HPDE6-E6E7 (cell line): ENCODE measurements at regions not wholly inside any gene's neighbourhood (a gene's known extent, or its start where the extent isn't known, plus 50 kb on each side); places are given as distances from the start of the nearest gene placed in this dataset.

Source experiments
- DNase-seq: peaks from one replicate; pipeline ENCODE4 v3.0.0; 2011; ENCODE audit warnings: missing footprints; ENCODE audit errors: extremely low spot score

DNA sequence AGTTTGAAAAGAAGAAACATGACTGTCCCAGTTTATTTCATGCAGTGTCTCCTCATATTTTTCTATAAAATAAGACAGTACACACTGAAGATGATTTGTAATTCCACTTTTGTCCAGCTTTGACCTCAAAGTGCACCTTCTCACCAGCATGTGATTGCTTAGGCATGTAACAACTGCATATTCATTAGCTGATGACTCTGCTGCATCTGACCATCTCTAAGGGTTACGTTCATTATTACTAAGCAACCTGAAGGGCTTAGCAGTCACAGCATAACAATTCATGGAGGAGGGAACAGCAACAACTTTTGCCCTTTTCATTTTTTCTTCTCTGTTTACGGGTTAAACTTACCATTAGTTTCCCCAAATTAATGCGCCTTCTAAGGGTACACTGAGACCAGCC is 330.6 kb upstream of the PIK3C3 start:
- DNase-seq, result no peak

- DNase-seq, result no peak
These were observed 333.9 kb upstream of the PIK3C3 start for GRCh38 chr18:41621177-41621576.

DNA sequence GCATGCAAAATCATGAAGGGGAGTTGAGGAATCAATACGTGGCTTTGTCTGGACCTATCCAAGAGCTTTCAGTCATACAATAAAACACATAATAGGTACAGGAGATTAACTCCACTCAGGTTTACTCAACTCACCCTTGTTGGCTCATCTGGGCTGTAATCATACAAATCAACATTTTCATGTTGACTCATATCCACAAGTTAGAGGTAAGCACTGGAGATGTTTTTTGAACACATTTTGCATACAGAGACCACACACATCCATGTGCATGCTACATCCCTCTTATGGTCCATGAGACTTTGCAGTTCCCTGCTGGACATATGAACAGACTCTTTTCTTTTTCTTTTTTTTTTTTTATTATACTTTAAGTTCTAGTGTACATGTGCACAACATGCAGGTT is 336.9 kb upstream of the PIK3C3 start:
- DNase-seq, result no peak

- DNase-seq, result no peak
These were observed 337.4 kb upstream of the PIK3C3 start for GRCh38 chr18:41617647-41618046.

DNA sequence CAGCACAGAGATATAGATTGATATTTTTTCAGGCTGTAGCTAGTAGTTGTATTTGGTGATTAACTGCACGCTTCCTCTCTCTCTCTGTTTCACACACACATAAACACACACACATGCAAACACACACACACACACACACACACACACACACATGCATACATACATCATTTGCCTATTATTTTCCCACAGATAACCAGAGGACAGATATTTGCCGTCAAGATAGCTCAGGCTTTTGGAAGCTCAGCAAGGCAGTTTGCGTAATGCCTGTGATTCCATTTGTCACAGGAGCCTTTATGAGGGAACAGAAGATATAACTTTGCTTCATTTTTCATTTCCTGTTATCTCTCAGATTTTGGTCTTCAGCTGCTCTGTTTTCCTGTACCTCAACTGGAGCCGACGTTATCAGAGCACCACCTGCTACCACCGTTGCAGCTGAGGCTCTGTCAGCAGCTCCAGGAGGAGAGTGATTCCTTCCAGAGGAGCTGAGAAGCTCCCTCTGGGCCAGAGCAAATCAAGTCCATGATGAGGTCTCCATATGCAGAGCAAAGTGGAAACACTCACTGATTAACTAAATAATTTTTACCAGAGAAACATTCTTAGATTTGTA is 341.9 kb upstream of the PIK3C3 start:
- DNase-seq, result no peak

DNA sequence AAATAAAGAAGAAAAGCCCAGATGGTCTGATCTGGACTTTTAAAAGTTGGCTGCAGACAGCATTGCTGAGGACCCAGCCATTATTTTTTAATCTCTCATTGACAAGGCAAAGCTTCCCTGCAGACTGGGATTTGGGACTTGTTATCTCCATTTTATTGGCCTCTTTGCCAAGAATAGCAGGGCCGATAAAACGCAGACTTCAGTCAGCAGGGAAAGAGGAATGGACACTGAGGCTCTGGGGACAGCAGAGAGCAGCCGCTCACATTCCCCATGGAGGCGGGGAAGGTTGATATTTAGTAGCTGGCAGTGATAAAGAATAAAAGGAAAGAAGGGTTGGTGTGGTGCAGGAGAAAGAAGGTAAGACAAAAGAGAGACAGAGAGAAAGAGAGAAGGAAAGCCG is 350.1 kb upstream of the PIK3C3 start:
- DNase-seq, result no peak

GRCh38 chr18:41602034-41602433 is 353.0 kb upstream of the PIK3C3 start:
- DNase-seq, result no peak

- no peak for DNase-seq
These were observed 354.2 kb upstream of the PIK3C3 start for GRCh38 chr18:41600693-41601391.

DNA sequence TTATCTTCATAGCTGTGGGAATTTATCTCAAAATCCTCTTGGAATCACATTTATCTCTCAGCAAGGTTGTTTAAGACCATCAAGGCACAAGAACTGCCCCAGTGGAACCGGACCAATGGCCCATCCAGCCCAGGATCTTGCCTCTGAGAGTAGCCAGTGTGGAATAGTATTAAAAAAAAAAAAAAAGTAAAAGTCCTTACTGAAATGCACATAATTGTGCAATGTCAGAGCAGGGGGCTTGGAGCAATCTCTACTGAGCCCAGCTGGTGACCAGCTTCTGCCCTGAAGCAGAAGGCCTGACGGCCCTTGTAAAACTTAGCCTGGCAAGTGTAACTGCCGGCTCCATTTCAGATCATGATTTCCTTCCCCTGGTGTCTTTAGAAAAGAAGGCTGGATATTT is 355.6 kb upstream of the PIK3C3 start:
- no peak for DNase-seq

GRCh38 chr18:41594582-41594981 is 360.5 kb upstream of the PIK3C3 start:
- no peak for DNase-seq

GRCh38 chr18:41593171-41593675 is 361.8 kb upstream of the PIK3C3 start:
- DNase-seq, result no peak

- no peak for DNase-seq
These were observed 367.1 kb upstream of the PIK3C3 start for GRCh38 chr18:41587976-41588375.

- no peak for DNase-seq
These were observed 369.5 kb upstream of the PIK3C3 start for GRCh38 chr18:41585512-41585911.

DNA sequence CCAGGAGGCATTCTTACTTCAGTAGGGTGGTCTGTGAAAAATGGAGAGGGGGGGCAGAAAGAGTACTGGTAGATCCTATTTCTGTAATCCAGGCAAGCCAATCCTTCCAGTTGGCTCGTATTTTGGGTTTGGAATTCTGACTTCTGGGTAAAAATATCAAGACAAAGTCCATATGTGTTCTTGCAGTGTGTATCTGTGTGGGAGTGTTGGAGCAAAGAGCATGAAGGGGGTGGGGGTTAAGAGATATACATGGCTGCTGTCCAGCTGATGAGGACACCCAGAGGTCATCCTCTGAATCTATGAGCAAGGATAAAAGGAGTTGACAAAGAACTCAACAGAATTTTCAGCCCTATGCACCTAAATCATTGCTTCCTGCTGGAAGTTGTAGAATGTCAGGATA is 375.8 kb upstream of the PIK3C3 start:
- DNase-seq, result no peak

GRCh38 chr18:41577529-41577928 is 377.5 kb upstream of the PIK3C3 start:
- DNase-seq, result no peak

GRCh38 chr18:41576643-41577042 is 378.4 kb upstream of the PIK3C3 start:
- no peak for DNase-seq

GRCh38 chr18:41569867-41570266 is 385.2 kb upstream of the PIK3C3 start:
- no peak for DNase-seq

DNA sequence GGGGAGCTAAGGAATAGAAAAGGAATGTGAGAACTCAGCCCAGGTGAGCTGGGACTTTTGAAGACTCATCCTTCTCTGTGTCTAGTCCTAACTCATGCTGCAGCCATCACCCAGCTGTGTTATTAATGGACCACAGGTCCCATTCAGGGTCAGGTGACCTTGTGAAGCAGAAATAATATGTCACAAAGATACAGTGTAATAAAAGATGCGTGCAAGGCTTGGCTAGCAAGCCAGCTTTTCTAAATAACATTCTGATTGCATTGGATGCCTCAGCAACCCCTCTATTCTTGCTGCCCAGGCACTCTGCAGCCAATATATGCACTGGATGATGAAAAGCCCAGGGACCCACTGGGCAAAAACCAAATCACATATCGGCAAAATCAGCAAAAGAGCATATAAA is 393.1 kb upstream of the PIK3C3 start:
- no peak for DNase-seq

GRCh38 chr18:41558715-41559114 is 396.3 kb upstream of the PIK3C3 start:
- DNase-seq, result no peak

- no peak for DNase-seq
These were observed 401.3 kb upstream of the PIK3C3 start for GRCh38 chr18:41553716-41554115.

DNA sequence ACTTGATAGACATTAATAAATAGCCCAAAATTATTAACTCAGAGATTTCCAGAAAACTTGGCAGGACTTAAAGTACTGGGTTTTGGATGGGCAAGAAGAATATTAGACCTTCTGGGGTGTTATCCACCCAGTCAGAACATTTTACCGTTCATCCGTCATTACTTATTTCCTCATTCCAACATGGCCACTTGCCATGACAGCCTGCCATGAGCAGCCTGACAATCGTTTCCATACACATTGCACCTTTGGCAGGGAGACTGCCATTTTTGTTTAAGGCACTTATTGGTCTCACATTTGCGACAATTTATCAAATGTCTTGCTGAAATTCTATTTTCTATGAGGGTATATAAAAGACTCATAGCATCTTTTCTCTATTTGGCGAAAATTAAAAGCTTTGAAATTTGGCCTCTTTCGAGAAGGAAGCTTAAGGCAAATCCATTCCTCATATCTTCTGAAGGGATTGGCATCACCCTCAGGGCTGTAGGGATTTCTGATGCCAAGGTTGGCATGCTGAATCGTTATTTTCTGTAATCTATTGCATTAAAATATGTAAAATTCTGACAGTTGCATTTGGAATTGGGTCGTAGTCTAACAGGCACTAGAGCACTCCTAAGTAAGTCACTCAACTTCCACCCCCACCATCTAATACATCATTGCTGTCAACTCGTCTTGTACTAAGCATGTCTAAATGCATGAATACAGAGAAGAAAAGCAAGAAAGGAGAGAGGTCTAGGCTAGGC is 406.3 kb upstream of the PIK3C3 start:
- DNase-seq, result no peak

DNA sequence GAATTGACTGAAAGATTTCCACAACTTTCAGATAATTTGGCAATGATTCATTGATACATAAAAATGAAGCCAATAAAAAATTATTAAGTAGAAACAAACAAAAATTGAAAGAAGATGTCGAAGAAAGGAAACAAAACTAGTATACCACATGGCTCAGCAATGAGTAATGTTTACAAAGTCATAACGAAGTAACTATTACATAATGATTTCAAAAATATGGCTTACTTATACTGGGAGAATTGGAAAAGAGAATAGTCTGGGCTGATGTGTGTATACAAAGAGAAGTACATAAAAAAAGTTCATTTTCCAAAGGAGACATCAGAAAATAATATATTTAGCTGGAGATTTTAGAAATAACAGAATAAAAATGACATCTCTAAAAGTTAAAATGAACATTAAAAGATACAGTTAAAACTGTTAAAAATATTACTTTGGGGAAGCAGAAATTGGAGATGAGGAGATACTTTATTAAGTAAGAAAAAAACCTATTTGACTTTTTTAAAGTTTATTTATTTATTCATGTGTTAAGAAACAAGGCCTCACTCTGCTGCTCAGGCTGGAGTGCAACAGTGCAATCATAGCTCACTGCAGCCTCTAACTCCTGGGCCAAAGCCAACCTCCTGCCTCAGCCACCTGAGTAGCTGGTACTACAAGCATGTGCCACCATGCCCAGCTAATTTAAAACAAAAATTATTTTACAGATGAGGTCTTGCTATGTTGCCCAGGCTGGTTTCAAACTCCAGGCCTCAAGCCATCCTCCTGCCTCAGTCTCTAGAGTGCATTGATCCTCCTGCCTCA is 409.7 kb upstream of the PIK3C3 start:
- no peak for DNase-seq
